GM12878 (cell line): ENCODE measurements at regions not wholly inside any gene's neighbourhood (a gene's known extent, or its start where the extent isn't known, plus 50 kb on each side); places are given as distances from the start of the nearest gene placed in this dataset.

ENCODE experiments used
- ATAC-seq: fragments of 200-7000 bp; cut with Tn5 transposase; 3 replicates; pipeline ENCODE4 v1.9.1; 2020; ENCODE audit warnings: mild to moderate bottlenecking, moderate library complexity
- BruUV-seq: library from RNA; stranded (reverse); fragments of 400-500 nt; replicated peaks from 2 replicates; lab custom pipeline; 2021; lab: Mats Ljungman, UMichigan
- CTCF ChIA-PET: fragments of 300-600 bp; sonication (Branson Sonifier 250); formaldehyde crosslinking; extraction: SDS; loops from one replicate; lab custom pipeline; 2021; ENCODE audit warnings: inconsistent platforms; lab: Yijun Ruan, JAX
- POLR2A ChIA-PET: fragments of 350-600 bp; formaldehyde crosslinking; extraction: SDS; loops from one replicate; lab custom pipeline; 2021; ENCODE audit warnings: inconsistent platforms; lab: Charles Lee
- RAD21 ChIA-PET: fragments of 300-600 bp; sonication (Branson Sonifier 250); formaldehyde crosslinking; loops from one replicate; lab custom pipeline; 2023; ENCODE audit warnings: antibody characterized with exemption; ENCODE audit not compliant: unreplicated experiment; lab: Charles Lee
- SMC1A ChIA-PET: fragments of 300-600 bp; sonication (Branson Sonifier 250); formaldehyde crosslinking; loops from one replicate; lab custom pipeline; 2023; ENCODE audit not compliant: unreplicated experiment, uncharacterized antibody; lab: Charles Lee
- DNase-seq: peaks from one replicate; pipeline ENCODE4 v3.0.0-alpha.2; 2011; ENCODE audit warnings: low read depth, low spot score
- FAIRE-seq: peaks from 3 replicates; lab custom pipeline; 2011; peaks lifted over from hg19 to GRCh38; lab: Jason Lieb, UNC
- H2AFZ ChIP-seq: 2 replicates; pipeline ENCODE4 v1.6.0; 2011; ENCODE audit warnings: low read depth, low read length, control low read depth; ENCODE audit not compliant: control insufficient read depth
- H3K27ac ChIP-seq: 2 replicates; pipeline ENCODE4 v1.5.1; 2011; ENCODE audit warnings: control low read depth; ENCODE audit not compliant: control insufficient read depth, insufficient read depth
- H3K27me3 ChIP-seq, 2 experiments: replicated peaks in 1 of 2; 2 replicates each; pipeline versions ENCODE4 v1.6.0 to v1.6.1; 2011; ENCODE audit warnings: low read length in 1 of 2; ENCODE audit not compliant: control insufficient read depth in 2 of 2, insufficient read depth in 2 of 2
- H3K36me3 ChIP-seq, 2 experiments: 2 replicates each; pipeline ENCODE4 v1.5.1; 2011; ENCODE audit warnings: low read length in 1 of 2; ENCODE audit not compliant: control insufficient read depth in 2 of 2, insufficient read depth in 2 of 2
- H3K4me1 ChIP-seq: 2 replicates; pipeline ENCODE4 v1.6.1; 2011; ENCODE audit warnings: mild to moderate bottlenecking, low read length, moderate library complexity, mixed read lengths; ENCODE audit not compliant: control insufficient read depth, insufficient read depth
- H3K4me2 ChIP-seq: 2 replicates; pipeline ENCODE4 v1.6.0; 2011; ENCODE audit warnings: control low read depth; ENCODE audit not compliant: control insufficient read depth, insufficient read depth
- H3K4me3 ChIP-seq: fragments of 200-600 bp; sonication (generic); 2 replicates; pipeline ENCODE4 v1.5.1; 2016
- H3K79me2 ChIP-seq: 2 replicates; pipeline ENCODE4 v1.6.0; 2011; ENCODE audit warnings: low read length; ENCODE audit not compliant: control insufficient read depth, insufficient read depth
- H3K9ac ChIP-seq: 2 replicates; pipeline ENCODE4 v1.8.0; 2011; ENCODE audit warnings: low read length, control low read depth, mixed read lengths; ENCODE audit not compliant: control insufficient read depth, insufficient read depth
- H3K9me3 ChIP-seq: replicated peaks from 3 replicates; pipeline ENCODE4 v1.5.1; 2011; ENCODE audit warnings: mild to moderate bottlenecking, low read length; ENCODE audit not compliant: control insufficient read depth, insufficient read depth
- H4K20me1 ChIP-seq: 2 replicates; pipeline ENCODE4 v1.6.0; 2011; ENCODE audit not compliant: control insufficient read depth, insufficient read depth
- EED ChIP-seq: sonication (generic); IDR thresholded peaks from 2 replicates; pipeline ENCODE4 v1.6.1; 2016; ENCODE audit warnings: antibody characterized with exemption, low read depth
- EZH2 ChIP-seq: IDR thresholded peaks from 2 replicates; pipeline ENCODE4 v1.6.1; 2012; ENCODE audit warnings: low read depth, mild to moderate bottlenecking, control low read depth, inconsistent platforms, low read length, borderline replicate concordance; ENCODE audit not compliant: control insufficient read depth
- JUND ChIP-seq: IDR thresholded peaks from 2 replicates; pipeline ENCODE4 v1.6.1; 2012; ENCODE audit warnings: low read depth, mild to moderate bottlenecking, low read length, improper control_type of control experiment, moderate library complexity
- NRF1 ChIP-seq: conservative IDR thresholded peaks from 2 replicates; pipeline ENCODE4 v1.6.1; 2011; ENCODE audit warnings: mild to moderate bottlenecking, low read depth, low read length, improper control_type of control experiment
- WGBS: methylation state at CpG from one replicate; pipeline ENCODE4 v1.1.6; 2016; ENCODE audit warnings: low lambda C conversion rate; ENCODE audit not compliant: insufficient replicate concordance, insufficient coverage; ENCODE audit errors: missing lambda C conversion rate; 5-methylcytosine and 5-hydroxymethylcytosine counted together
- in situ Hi-C: fragments of 300-500 bp; cut with MboI; formaldehyde crosslinking; loops from 9 replicates; pipeline ENCODE4 v1.14.3; 2018; ENCODE audit warnings: mixed read lengths
- intact Hi-C: fragments of 100-400 bp; cut with micrococcal nuclease; formaldehyde crosslinking; loops from one replicate; pipeline ENCODE4 v1.14.2; 2022; ENCODE audit not compliant: unreplicated experiment
- TF ChIP-seq, protein P1 (sequence below): IDR thresholded peaks from 2 replicates; pipeline ENCODE4 v1.6.1; 2012; ENCODE audit warnings: low read depth, low read length, improper control_type of control experiment
- TF ChIP-seq, protein P2 (sequence below): IDR thresholded peaks from 2 replicates; pipeline ENCODE4 v1.6.1; 2011; ENCODE audit warnings: borderline replicate concordance, low read depth, mild to moderate bottlenecking, moderate library complexity, low read length; ENCODE audit not compliant: insufficient read depth, poor library complexity, severe bottlenecking

DNA sequence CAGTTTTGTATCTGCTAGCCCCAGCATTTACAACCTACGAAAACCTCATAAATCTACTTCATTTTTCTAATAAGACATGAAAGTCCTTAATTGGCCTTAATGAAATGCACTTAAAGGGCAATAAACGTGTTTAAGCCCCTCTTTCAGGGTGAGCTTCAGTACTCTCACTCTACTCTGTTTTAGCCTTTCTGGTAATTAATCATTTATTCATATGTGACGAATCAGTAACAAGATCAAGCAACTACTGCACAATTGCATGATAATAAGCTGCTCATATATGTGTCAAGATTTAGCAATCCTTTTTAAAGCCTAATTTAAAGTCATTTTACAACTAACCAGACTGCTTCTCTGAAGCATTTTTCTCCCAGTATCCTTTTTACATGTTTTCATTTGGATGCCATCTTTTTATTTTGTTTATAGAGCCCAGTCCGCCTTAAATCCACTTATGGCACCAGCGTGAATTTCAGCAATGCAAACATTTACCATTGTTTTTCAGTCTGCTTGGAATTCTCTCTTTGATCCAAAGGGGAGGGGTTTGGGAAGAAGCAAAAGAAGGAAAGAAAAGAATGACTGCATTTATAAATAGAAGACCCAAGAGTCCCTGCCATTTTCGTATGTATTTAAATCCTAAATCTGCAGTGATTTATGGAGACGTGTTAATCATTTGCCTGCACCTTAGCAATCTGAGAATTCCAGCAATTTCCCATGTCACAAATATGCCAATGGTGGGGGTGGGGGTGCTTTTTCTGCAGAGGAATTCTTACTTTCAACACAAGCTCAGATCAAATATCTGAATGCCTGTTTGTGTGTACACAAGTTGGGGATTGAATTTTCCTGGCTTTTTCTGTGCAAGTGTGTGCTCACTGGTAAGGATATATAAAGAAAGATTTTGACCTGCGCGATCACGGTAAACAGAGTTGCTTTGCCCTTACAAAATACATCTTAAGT, 230.8 kb upstream of the TBC1D5 start:
- H3K9ac ChIP-seq, result no peak overlapping the region
- TF ChIP-seq JUND (no peak), EED (no peak), NRF1 (no peak), EZH2 (no peak)
- TF ChIP-seq, protein P1, sequence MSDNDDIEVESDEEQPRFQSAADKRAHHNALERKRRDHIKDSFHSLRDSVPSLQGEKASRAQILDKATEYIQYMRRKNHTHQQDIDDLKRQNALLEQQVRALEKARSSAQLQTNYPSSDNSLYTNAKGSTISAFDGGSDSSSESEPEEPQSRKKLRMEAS, result no peak
- TF ChIP-seq, protein P2, sequence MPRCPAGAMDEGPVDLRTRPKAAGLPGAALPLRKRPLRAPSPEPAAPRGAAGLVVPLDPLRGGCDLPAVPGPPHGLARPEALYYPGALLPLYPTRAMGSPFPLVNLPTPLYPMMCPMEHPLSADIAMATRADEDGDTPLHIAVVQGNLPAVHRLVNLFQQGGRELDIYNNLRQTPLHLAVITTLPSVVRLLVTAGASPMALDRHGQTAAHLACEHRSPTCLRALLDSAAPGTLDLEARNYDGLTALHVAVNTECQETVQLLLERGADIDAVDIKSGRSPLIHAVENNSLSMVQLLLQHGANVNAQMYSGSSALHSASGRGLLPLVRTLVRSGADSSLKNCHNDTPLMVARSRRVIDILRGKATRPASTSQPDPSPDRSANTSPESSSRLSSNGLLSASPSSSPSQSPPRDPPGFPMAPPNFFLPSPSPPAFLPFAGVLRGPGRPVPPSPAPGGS, result no peak
- intact Hi-C loops (loop anchor here (10.0 kb wide), 1 partner anchor 322 kb away; no protein-coding TSS in a partner anchor), in situ Hi-C loops (no loop called here)
- H3K27me3 ChIP-seq, result no peaks in the 10 kb centered on the region
- SMC1A ChIA-PET, result interaction anchor here (1.0 to 1.8 kb wide), 2 partner anchors 33 to 154 kb away, joined by 3 to 6 read pairs; no protein-coding TSS in a partner anchor
- RAD21 ChIA-PET, result interaction anchor here (1.8 kb wide), 1 partner anchor 154 kb away, joined by 11 read pairs; no protein-coding TSS in a partner anchor
- BruUV-seq, result no TSS peak
- DNase-seq, result no peak
- no peaks in the 10 kb centered on the region for H3K79me2 ChIP-seq
- H4K20me1 ChIP-seq, result no peaks in the 10 kb centered on the region
- ATAC-seq, result no peak
- H3K9me3 ChIP-seq, result no peaks in the 10 kb centered on the region
- FAIRE-seq, result no peak
- H3K4me1 ChIP-seq, result no peaks in the 10 kb centered on the region
- no peak overlapping the region for H2AFZ ChIP-seq
- H3K4me2 ChIP-seq, result no peak overlapping the region
- H3K36me3 ChIP-seq, result no peaks in the 10 kb centered on the region
- no peak overlapping the region for H3K4me3 ChIP-seq
- H3K27ac ChIP-seq, result no peak overlapping the region
- POLR2A ChIA-PET, result no interaction called here
- CTCF ChIA-PET, result interaction anchor here (1.1 to 1.9 kb wide), 2 partner anchors 23 to 79 kb away, joined by 4 to 6 read pairs; no protein-coding TSS in a partner anchor
- WGBS, result 29% methylated on average over 10 of the region's 10 CpGs
